Body of pancreas (tissue), 4 donors: ENCODE measurements at regions not wholly inside any gene's neighbourhood (a gene's known extent, or its start where the extent isn't known, plus 50 kb on each side); places are given as distances from the start of the nearest gene placed in this dataset.

Experiments
- POLR2A ChIP-seq, 3 donors: fragments of 450-650 bp; IDR thresholded peaks; one replicate each; pipeline ENCODE4 v1.6.1; 2016; ENCODE audit warnings: antibody characterized with exemption in 3 of 3, mild to moderate bottlenecking in 2 of 3
- TF ChIP-seq, protein P1 (sequence below), 7 experiments: fragments of 450-650 bp in 4 of 7; fragments of 200-600 bp in 3 of 7; sonication (generic) in 3 of 7; IDR thresholded peaks; one replicate each; pipeline ENCODE4 v1.5.1; 2016 to 2019; ENCODE audit warnings: antibody characterized with exemption in 7 of 7

DNA sequence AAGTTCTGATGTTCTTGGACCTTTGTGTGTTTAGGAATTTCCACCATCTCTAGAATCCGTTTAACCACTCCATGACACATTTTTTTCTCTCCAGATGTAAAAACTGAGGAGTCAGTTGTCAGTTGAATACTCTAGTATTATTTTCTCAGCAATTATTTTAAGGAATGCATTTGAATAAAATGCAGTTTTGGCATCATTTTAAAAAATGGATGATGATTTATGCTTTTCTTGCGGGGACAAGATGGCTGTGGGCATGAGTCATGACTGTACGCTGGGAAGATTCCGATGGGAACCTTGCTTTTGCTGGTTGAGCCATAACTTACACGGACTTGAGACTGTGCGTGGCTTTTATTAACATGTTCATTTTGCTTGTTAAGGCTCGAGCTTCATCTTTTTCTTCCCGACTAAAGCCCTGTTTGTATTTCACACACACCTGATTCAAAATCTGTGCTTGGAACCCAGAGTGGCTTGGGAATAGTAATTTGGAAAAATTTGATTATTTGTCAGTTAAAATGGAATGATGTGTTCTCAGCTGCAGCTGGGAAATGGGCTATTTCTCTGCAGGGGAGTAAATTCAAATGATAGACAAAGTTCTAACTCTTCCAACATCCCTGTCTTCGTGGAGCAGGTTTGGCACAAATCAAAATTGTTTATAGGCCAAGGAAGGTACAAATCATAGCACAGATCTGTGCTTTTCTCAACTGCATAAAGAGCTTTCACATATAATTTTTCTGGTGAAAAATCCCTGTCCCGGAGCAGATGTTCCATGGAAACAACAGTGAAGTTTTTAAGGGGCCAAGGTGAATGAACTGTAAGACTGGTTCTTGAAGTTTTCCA, 470.5 kb upstream of the JAG1 start:
- TF ChIP-seq, protein P1, sequence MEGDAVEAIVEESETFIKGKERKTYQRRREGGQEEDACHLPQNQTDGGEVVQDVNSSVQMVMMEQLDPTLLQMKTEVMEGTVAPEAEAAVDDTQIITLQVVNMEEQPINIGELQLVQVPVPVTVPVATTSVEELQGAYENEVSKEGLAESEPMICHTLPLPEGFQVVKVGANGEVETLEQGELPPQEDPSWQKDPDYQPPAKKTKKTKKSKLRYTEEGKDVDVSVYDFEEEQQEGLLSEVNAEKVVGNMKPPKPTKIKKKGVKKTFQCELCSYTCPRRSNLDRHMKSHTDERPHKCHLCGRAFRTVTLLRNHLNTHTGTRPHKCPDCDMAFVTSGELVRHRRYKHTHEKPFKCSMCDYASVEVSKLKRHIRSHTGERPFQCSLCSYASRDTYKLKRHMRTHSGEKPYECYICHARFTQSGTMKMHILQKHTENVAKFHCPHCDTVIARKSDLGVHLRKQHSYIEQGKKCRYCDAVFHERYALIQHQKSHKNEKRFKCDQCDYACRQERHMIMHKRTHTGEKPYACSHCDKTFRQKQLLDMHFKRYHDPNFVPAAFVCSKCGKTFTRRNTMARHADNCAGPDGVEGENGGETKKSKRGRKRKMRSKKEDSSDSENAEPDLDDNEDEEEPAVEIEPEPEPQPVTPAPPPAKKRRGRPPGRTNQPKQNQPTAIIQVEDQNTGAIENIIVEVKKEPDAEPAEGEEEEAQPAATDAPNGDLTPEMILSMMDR (IDR thresholded peaks at IDR 0.05) = no peak
- no peak for TF ChIP-seq POLR2A (IDR thresholded peaks at IDR 0.05)
